Activated CD4-positive, alpha-beta T cell treated with anti-CD3 and anti-CD28 coated beads, Interleukin-2, amount 10 ng/mL, durations not matched to agents 24 days and 14 days (primary cell): ENCODE measurements at regions not wholly inside any gene's neighbourhood (a gene's known extent, or its start where the extent isn't known, plus 50 kb on each side); places are given as distances from the start of the nearest gene placed in this dataset.

Source experiments
- DNase-seq: peaks from one replicate; pipeline ENCODE4 v3.0.0; 2022
- H3K27ac Mint-ChIP-seq: one replicate; pipeline ENCODE4 v1.8.0; 2022; ENCODE audit warnings: mild to moderate bottlenecking, mixed read lengths
- H3K27me3 Mint-ChIP-seq: one replicate; pipeline ENCODE4 v1.8.0; 2022; ENCODE audit warnings: mixed read lengths
- H3K36me3 Mint-ChIP-seq: one replicate; pipeline ENCODE4 v1.8.0; 2022; ENCODE audit warnings: low read depth, mild to moderate bottlenecking, mixed read lengths
- H3K4me1 Mint-ChIP-seq: one replicate; pipeline ENCODE4 v1.8.0; 2021; ENCODE audit warnings: mixed read lengths
- H3K4me3 Mint-ChIP-seq: one replicate; pipeline ENCODE4 v1.8.0; 2022; ENCODE audit warnings: mild to moderate bottlenecking, moderate library complexity, mixed read lengths
- H3K9me3 Mint-ChIP-seq: one replicate; pipeline ENCODE4 v1.8.0; 2021; ENCODE audit warnings: mixed read lengths
- intact Hi-C: fragments of 100-400 bp; cut with micrococcal nuclease; formaldehyde crosslinking; loops from one replicate; pipeline ENCODE4 v1.15.1; 2023

- H3K4me3 Mint-ChIP-seq: no peak overlapping the region
- peaks cover 7% of the 10 kb centered on the region for H3K27me3 Mint-ChIP-seq
- H3K36me3 Mint-ChIP-seq: no peaks in the 10 kb centered on the region
- no peaks in the 10 kb centered on the region for H3K4me1 Mint-ChIP-seq
- no peak overlapping the region for H3K27ac Mint-ChIP-seq
- no peaks in the 10 kb centered on the region for H3K9me3 Mint-ChIP-seq
- DNase-seq: no peak
- intact Hi-C loops: loop anchor here (5.0 kb wide), 1 partner anchor 478 kb away; no protein-coding TSS in a partner anchor
These were observed 107.6 kb upstream of the NFIA start for GRCh38 chr1:60974524-60975372.

DNA sequence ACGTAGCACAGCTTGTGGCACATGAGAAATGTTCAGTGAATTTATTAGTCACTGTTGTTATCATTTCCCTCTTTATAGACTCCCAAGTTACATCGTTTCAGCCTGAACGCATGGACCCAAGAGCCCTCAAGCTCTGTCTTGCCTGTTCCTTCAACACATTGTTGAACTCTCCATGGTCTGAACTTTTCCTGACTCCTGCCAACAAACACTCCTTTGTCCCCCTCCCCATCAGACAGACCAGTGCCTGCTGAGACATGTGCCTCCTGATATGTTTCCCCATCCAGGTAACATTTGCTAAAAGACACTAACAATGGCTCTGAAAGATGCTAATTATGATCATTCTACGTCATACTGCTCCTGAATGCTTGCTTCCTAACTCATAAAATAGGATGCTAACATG, 108.7 kb upstream of the NFIA start:
- Mint-ChIP-seq H3K4me3 (no peak overlapping the region), H3K27me3 (peaks cover 7% of the 10 kb centered on the region), H3K9me3 (no peaks in the 10 kb centered on the region), H3K27ac (no peak overlapping the region), H3K36me3 (no peaks in the 10 kb centered on the region), H3K4me1 (no peaks in the 10 kb centered on the region)
- intact Hi-C loops: no loop called here
- DNase-seq: no peak

DNA sequence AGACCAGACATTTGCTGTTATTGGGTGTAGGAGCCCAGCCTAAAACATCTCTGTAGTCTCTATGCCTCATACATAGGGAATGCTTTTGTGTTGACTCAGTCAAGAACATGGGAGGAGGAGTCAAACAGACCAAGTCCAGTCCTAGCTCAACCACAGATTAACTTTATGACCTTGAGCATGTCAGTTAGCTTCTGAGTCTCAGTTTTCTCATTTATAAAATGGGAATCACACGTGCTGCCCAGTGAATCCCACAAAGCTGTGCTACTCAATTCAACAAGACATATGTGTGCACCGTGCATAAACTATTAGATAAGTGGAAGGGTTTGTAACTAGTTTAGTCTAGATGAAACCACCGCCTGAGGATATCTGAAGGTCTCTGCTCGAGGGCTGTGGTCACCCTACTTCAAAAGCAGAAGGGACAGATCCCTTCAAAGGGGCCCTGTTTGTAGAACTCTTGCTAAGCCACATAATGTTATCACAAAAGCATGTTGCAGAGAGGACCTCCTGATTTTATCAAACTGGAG, 109.5 kb upstream of the NFIA start:
- Mint-ChIP-seq H3K36me3 (no peaks in the 10 kb centered on the region), H3K4me3 (no peak overlapping the region), H3K9me3 (no peaks in the 10 kb centered on the region), H3K27me3 (peaks cover 8% of the 10 kb centered on the region), H3K4me1 (no peaks in the 10 kb centered on the region), H3K27ac (no peak overlapping the region)
- DNase-seq: no peak
- intact Hi-C loops: no loop called here

DNA sequence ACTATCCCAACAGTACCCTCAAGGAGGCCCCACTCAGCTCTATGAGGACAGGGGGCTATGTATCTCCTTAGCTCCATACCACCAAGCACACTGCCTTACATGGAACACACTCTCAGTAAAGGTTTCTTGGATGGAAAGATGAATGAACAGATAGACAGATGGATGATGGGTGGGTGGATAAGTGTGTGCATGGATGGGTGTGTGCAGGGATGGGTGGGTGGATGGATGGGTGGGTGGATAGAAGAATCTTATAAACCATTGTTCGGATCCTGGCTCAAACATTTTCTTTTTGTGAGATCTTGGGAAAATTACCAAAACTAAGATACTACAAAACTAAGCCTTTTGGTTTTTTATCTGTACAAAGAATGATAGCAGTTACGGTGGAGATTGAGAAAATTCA, 111.0 kb upstream of the NFIA start:
- H3K9me3 Mint-ChIP-seq: peaks cover 8% of the 10 kb centered on the region
- H3K4me3 Mint-ChIP-seq: no peak overlapping the region
- no peak overlapping the region for H3K27ac Mint-ChIP-seq
- peaks cover 8% of the 10 kb centered on the region for H3K27me3 Mint-ChIP-seq
- H3K36me3 Mint-ChIP-seq: no peaks in the 10 kb centered on the region
- DNase-seq: no peak
- intact Hi-C loops: no loop called here
- H3K4me1 Mint-ChIP-seq: no peaks in the 10 kb centered on the region

DNA sequence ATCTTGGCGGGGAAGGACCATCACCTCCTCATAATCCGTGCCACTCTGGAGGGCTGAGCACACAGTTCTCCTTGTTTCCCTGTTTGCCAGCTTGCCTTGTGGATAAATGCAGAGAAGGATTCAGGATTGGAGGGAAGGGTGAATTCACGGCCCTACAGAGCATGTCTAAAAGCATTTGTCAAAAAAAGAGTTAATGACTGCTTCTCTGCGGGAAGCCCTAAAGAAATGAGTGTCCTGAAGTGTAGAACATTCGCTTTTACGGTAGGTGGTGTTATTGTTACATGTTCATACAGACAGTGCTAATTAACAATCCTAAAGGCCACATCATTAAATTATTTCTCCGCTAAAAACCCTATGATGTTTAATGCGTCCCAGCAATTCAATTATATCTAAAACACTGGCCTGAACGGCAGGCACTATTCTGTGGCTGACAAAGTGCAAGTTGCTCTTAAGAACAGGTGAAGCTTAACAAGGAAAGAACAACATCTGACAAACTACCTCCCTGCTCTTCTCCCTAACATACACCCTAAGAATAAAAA, 112.3 kb upstream of the NFIA start:
- Mint-ChIP-seq H3K4me3 (no peak overlapping the region), H3K4me1 (no peaks in the 10 kb centered on the region), H3K36me3 (no peaks in the 10 kb centered on the region), H3K9me3 (peaks cover 8% of the 10 kb centered on the region), H3K27ac (no peak overlapping the region), H3K27me3 (peaks cover 7% of the 10 kb centered on the region)
- intact Hi-C loops: no loop called here
- no peak for DNase-seq

GRCh38 chr1:60965280-60965854, 117.0 kb upstream of the NFIA start:
- Mint-ChIP-seq H3K36me3 (no peaks in the 10 kb centered on the region), H3K27ac (no peak overlapping the region), H3K4me3 (no peak overlapping the region), H3K4me1 (no peaks in the 10 kb centered on the region), H3K9me3 (peaks cover 21% of the 10 kb centered on the region), H3K27me3 (peaks cover 4% of the 10 kb centered on the region)
- no peak for DNase-seq
- intact Hi-C loops: no loop called here

GRCh38 chr1:60963167-60963940, 119.0 kb upstream of the NFIA start:
- Mint-ChIP-seq H3K27me3 (peaks cover 2% of the 10 kb centered on the region), H3K9me3 (peaks cover 21% of the 10 kb centered on the region), H3K27ac (no peak overlapping the region), H3K4me3 (no peak overlapping the region), H3K36me3 (no peaks in the 10 kb centered on the region), H3K4me1 (no peaks in the 10 kb centered on the region)
- DNase-seq: no peak
- intact Hi-C loops: no loop called here

DNA sequence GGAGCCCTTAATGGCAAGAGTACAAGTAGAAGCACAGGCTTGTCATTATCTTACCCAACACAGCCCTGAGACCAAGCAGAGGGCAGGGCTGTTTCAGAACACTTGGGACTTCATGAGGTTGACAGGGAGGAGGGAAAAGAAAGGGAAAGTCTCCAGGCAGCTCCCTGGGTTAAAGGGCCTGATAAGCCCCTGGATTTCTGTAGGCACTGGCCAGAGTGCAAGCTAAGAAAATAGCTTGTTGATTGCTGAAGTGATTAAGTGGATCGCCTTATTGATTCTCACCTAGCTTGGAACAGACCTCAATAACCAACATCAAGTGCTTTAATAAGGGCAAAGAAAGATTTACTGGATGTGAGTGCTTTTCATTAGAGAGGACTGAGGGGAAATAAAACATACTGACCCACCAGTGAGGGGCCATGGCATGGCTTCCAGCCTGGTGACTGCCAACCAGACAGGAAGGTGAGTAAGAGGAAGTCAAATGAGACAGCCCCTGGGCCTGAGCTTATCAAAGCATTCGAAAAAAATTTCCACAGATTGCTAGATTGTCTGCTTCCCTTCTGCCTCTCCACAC, 121.4 kb upstream of the NFIA start:
- Mint-ChIP-seq H3K27me3 (peaks cover 4% of the 10 kb centered on the region), H3K9me3 (peaks cover 13% of the 10 kb centered on the region), H3K4me1 (no peaks in the 10 kb centered on the region), H3K4me3 (no peak overlapping the region), H3K27ac (no peak overlapping the region), H3K36me3 (no peaks in the 10 kb centered on the region)
- no peak for DNase-seq
- intact Hi-C loops: no loop called here

- no peaks in the 10 kb centered on the region for H3K36me3 Mint-ChIP-seq
- DNase-seq: no peak
- no peak overlapping the region for H3K4me3 Mint-ChIP-seq
- intact Hi-C loops: no loop called here
- no peaks in the 10 kb centered on the region for H3K4me1 Mint-ChIP-seq
- peaks cover 4% of the 10 kb centered on the region for H3K27me3 Mint-ChIP-seq
- no peak overlapping the region for H3K27ac Mint-ChIP-seq
- H3K9me3 Mint-ChIP-seq: peaks cover 11% of the 10 kb centered on the region
These were observed 122.7 kb upstream of the NFIA start for GRCh38 chr1:60959701-60960100.

DNA sequence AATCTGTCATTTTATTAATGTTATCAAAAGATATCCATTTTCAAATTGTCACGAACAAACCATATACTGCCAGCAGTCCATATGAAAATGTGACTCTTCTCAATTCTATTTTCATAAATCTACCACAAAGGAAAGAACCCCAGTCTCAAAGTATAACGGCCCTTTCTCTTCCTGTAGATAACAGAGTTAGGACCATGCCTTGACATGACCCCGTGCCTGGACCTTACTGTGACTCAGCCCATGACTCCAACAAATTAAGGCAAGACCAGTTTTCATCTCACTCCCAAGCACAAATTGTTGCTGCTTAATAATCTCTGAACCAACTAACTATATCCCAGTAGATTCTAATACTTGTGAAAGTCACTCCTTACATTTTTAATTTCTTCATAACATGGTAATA, 124.4 kb upstream of the NFIA start:
- no peaks in the 10 kb centered on the region for H3K9me3 Mint-ChIP-seq
- H3K27me3 Mint-ChIP-seq: peaks cover 4% of the 10 kb centered on the region
- DNase-seq: no peak
- no peak overlapping the region for H3K4me3 Mint-ChIP-seq
- no peak overlapping the region for H3K27ac Mint-ChIP-seq
- intact Hi-C loops: no loop called here
- no peaks in the 10 kb centered on the region for H3K4me1 Mint-ChIP-seq
- H3K36me3 Mint-ChIP-seq: no peaks in the 10 kb centered on the region

- Mint-ChIP-seq H3K27ac (no peak overlapping the region), H3K36me3 (no peaks in the 10 kb centered on the region), H3K4me1 (no peaks in the 10 kb centered on the region), H3K9me3 (no peaks in the 10 kb centered on the region), H3K4me3 (no peak overlapping the region), H3K27me3 (peaks cover 4% of the 10 kb centered on the region)
- intact Hi-C loops: no loop called here
- DNase-seq: no peak
These were observed 125.8 kb upstream of the NFIA start for GRCh38 chr1:60956520-60956919.

DNA sequence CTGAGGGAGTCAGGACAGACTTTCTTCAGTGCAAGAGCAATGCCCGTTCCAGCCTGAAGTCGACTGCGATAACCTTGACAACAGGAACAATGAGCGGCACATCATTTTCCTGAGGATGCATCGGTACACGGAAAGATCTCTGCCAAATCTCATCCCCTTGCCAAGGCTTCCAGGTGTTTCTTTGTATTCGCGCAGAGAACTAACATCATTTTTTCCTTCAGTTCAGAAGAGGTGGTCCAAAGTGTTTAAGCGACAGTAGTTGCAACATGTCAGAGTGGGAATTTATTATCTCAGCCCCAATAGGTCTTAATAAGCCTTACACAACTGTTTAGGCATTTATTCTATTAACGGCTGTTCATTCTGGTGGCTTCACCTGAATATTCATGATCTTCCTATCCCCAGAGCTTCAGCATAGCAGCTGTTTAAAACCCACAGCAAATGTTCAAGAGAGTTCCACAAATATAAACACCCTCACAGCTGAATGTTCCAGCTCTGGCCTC, 129.7 kb upstream of the NFIA start:
- DNase-seq: no peak
- Mint-ChIP-seq H3K9me3 (no peaks in the 10 kb centered on the region), H3K4me1 (no peaks in the 10 kb centered on the region), H3K36me3 (no peaks in the 10 kb centered on the region), H3K4me3 (no peak overlapping the region), H3K27me3 (peaks cover 3% of the 10 kb centered on the region), H3K27ac (no peak overlapping the region)
- intact Hi-C loops: no loop called here

DNA sequence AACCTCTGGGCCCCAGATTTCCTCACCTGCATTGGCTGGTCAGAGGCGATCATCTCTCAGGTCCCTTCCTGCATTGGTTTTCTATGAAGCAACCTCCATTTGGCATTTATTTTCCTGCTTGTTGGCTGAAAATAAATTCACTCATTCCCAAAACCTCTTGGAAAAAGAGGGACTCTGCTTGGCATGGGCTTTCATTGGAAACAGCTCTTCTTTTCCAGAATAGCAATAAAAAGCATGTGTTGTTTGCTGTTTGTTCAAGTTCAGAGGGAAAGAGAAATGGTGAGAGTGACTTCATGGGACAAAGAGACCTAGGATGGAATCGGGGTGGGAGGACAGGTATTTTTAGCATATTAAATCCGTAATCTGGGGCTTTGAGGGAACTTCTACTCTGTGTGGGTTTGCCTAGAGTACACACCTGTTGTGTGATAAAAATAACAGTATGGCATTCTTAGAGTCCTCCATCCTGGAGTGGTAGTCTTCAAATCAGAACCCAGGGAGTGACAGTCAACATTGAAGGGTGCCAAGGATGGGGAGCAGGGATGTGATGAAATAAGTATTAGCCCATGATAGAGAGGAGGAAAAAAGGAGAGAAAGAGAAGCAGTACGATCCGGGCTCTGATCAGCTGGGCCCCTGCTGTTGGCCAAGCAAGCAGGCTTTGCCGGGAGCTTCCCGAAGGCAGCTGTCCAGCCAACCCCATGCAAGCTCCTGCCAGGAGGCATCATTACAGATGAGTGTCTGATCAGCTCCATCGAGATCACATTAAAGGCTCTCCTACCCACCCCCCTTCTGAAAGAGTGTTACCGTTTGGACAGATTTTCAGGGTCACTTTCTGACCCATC, 131.9 kb upstream of the NFIA start:
- H3K4me3 Mint-ChIP-seq: no peak overlapping the region
- no peaks in the 10 kb centered on the region for H3K36me3 Mint-ChIP-seq
- DNase-seq: no peak

More for the DNA sequence above, 131.9 kb upstream of the NFIA start:
- Mint-ChIP-seq H3K27me3 (peaks cover 5% of the 10 kb centered on the region), H3K27ac (no peak overlapping the region), H3K9me3 (no peaks in the 10 kb centered on the region), H3K4me1 (no peaks in the 10 kb centered on the region)
- intact Hi-C loops: no loop called here
